ENCODE measurements at regions not wholly inside any gene's neighbourhood (a gene's known extent, or its start where the extent isn't known, plus 50 kb on each side); places are given as distances from the start of the nearest gene placed in this dataset.
A peak's percentile ranks its signal among the peaks of the same experiment; 100 is the strongest.

- Histone ChIP-seq H3K9ac (ENCODE audit: low read length) (no peak overlapping the region), H3K4me2 (ENCODE audit: low read length) (no peak overlapping the region), H3K27ac (ENCODE audit: low read length) (no peak overlapping the region), H4K20me1 (ENCODE audit: insufficient read depth, low read length) (no peaks in the 10 kb centered on the region), H3K9me3 (ENCODE audit: insufficient read depth, low read length) (0 out of 2 replicates have a peak, but pooled peaks cover 3% of the 10 kb centered on the region), H2AFZ (ENCODE audit: low read depth, low read length) (no peak overlapping the region), H3K79me2 (ENCODE audit: low read length) (no peaks in the 10 kb centered on the region), H3K27me3 (ENCODE audit: low read depth, low read length) (no peaks in the 10 kb centered on the region), H3K36me3 (replicated peaks; ENCODE audit: low read depth, low read length) (no peaks in the 10 kb centered on the region), H3K4me1 (ENCODE audit: low read length) (no peaks in the 10 kb centered on the region), H3K4me3 (ENCODE audit: low read length) (no peak overlapping the region)
- TF ChIP-seq CTCF (IDR thresholded peaks at IDR 0.05; ENCODE audit: low read depth, low read length): no peak
- TF ChIP-seq EZH2phosphoT487 (IDR thresholded peaks at IDR 0.05; ENCODE audit: low read depth): no peak
Measured at GRCh38 chr3:86221601-86222000, 769.3 kb downstream of the VGLL3 start.

- Histone ChIP-seq H3K27ac (ENCODE audit: low read length) (no peak overlapping the region), H3K9ac (ENCODE audit: low read length) (no peak overlapping the region), H3K4me3 (ENCODE audit: low read length) (no peak overlapping the region), H3K4me2 (ENCODE audit: low read length) (no peak overlapping the region), H3K9me3 (ENCODE audit: insufficient read depth, low read length) (0 out of 2 replicates have a peak, but pooled peaks cover 2% of the 10 kb centered on the region), H4K20me1 (ENCODE audit: insufficient read depth, low read length) (no peaks in the 10 kb centered on the region), H3K4me1 (ENCODE audit: low read length) (no peaks in the 10 kb centered on the region), H3K27me3 (ENCODE audit: low read depth, low read length) (no peaks in the 10 kb centered on the region), H2AFZ (ENCODE audit: low read depth, low read length) (no peak overlapping the region), H3K79me2 (ENCODE audit: low read length) (no peaks in the 10 kb centered on the region), H3K36me3 (replicated peaks; ENCODE audit: low read depth, low read length) (no peaks in the 10 kb centered on the region)
- TF ChIP-seq EZH2phosphoT487 (IDR thresholded peaks at IDR 0.05; ENCODE audit: low read depth) (no peak), CTCF (IDR thresholded peaks at IDR 0.05; ENCODE audit: low read depth, low read length) (no peak)
Measured at GRCh38 chr3:86208772-86209171, 782.2 kb downstream of the VGLL3 start.

GRCh38 chr3:86182606-86183005 lies 808.3 kb downstream of the VGLL3 start:
- Histone ChIP-seq H3K36me3 (replicated peaks; ENCODE audit: low read depth, low read length) (no peaks in the 10 kb centered on the region), H3K4me3 (ENCODE audit: low read length) (no peak overlapping the region), H3K9me3 (ENCODE audit: insufficient read depth, low read length) (no peaks in the 10 kb centered on the region), H3K4me2 (ENCODE audit: low read length) (no peak overlapping the region), H2AFZ (ENCODE audit: low read depth, low read length) (no peak overlapping the region), H4K20me1 (ENCODE audit: insufficient read depth, low read length) (no peaks in the 10 kb centered on the region), H3K9ac (ENCODE audit: low read length) (no peak overlapping the region), H3K79me2 (ENCODE audit: low read length) (no peaks in the 10 kb centered on the region), H3K27ac (ENCODE audit: low read length) (no peak overlapping the region), H3K4me1 (ENCODE audit: low read length) (no peaks in the 10 kb centered on the region), H3K27me3 (ENCODE audit: low read depth, low read length) (no peaks in the 10 kb centered on the region)
- no peak for TF ChIP-seq EZH2phosphoT487 (IDR thresholded peaks at IDR 0.05; ENCODE audit: low read depth)
- TF ChIP-seq CTCF (IDR thresholded peaks at IDR 0.05; ENCODE audit: low read depth, low read length): no peak

GRCh38 chr3:86180696-86181095 lies 810.3 kb downstream of the VGLL3 start:
- Histone ChIP-seq H4K20me1 (ENCODE audit: insufficient read depth, low read length) (no peaks in the 10 kb centered on the region), H3K27me3 (ENCODE audit: low read depth, low read length) (no peaks in the 10 kb centered on the region), H3K9ac (ENCODE audit: low read length) (no peak overlapping the region), H3K4me2 (ENCODE audit: low read length) (no peak overlapping the region), H2AFZ (ENCODE audit: low read depth, low read length) (no peak overlapping the region), H3K9me3 (ENCODE audit: insufficient read depth, low read length) (no peaks in the 10 kb centered on the region), H3K36me3 (replicated peaks; ENCODE audit: low read depth, low read length) (no peaks in the 10 kb centered on the region), H3K4me3 (ENCODE audit: low read length) (no peak overlapping the region), H3K4me1 (ENCODE audit: low read length) (no peaks in the 10 kb centered on the region), H3K27ac (ENCODE audit: low read length) (no peak overlapping the region), H3K79me2 (ENCODE audit: low read length) (no peaks in the 10 kb centered on the region)
- no peak for TF ChIP-seq EZH2phosphoT487 (IDR thresholded peaks at IDR 0.05; ENCODE audit: low read depth)
- TF ChIP-seq CTCF (IDR thresholded peaks at IDR 0.05; ENCODE audit: low read depth, low read length): peak; percentile 78
